HG02981 (cell line): ENCODE measurements at regions not wholly inside any gene's neighbourhood (a gene's known extent, or its start where the extent isn't known, plus 50 kb on each side); places are given as distances from the start of the nearest gene placed in this dataset.

Source experiments
- ATAC-seq: cut with Tn5 transposase; IDR thresholded peaks from one replicate; pipeline ENCODE4 v1.9.1; 2021; ENCODE audit warnings: mild to moderate bottlenecking, moderate library complexity; ENCODE audit not compliant: unreplicated experiment

GRCh38 chr16:64892835-64893785 lies 228.8 kb downstream of the CDH11 start:
- no peak for ATAC-seq

GRCh38 chr16:64889446-64889845 lies 232.4 kb downstream of the CDH11 start:
- no peak for ATAC-seq

GRCh38 chr16:64887651-64888050 lies 234.2 kb downstream of the CDH11 start:
- ATAC-seq = no peak

- ATAC-seq = no peak
Measured at GRCh38 chr16:64882078-64882784, 239.6 kb downstream of the CDH11 start.

GRCh38 chr16:64880994-64881393 lies 240.9 kb downstream of the CDH11 start:
- ATAC-seq = no peak

- ATAC-seq = no peak
Measured at GRCh38 chr16:64880006-64880405, 241.9 kb downstream of the CDH11 start.

- no peak for ATAC-seq
Measured at GRCh38 chr16:64878940-64879339, 242.9 kb downstream of the CDH11 start.

- ATAC-seq = no peak
Measured at GRCh38 chr16:64872101-64872500, 249.8 kb downstream of the CDH11 start.

- ATAC-seq = no peak
Measured at GRCh38 chr16:64870859-64871258, 251.0 kb downstream of the CDH11 start.

- no peak for ATAC-seq
Measured at GRCh38 chr16:64869781-64870180, 252.1 kb downstream of the CDH11 start.

GRCh38 chr16:64866021-64866420 lies 255.8 kb downstream of the CDH11 start:
- ATAC-seq = no peak

- no peak for ATAC-seq
Measured at GRCh38 chr16:64865069-64865696, 256.7 kb downstream of the CDH11 start.

- no peak for ATAC-seq
Measured at GRCh38 chr16:64864232-64864809, 257.5 kb downstream of the CDH11 start.

GRCh38 chr16:64858076-64858475 lies 263.8 kb downstream of the CDH11 start:
- ATAC-seq = no peak

GRCh38 chr16:64857411-64857810 lies 264.5 kb downstream of the CDH11 start:
- no peak for ATAC-seq

- ATAC-seq = no peak
Measured at GRCh38 chr16:64853551-64853950, 268.3 kb downstream of the CDH11 start.

- ATAC-seq = no peak
Measured at GRCh38 chr16:64846966-64847365, 274.9 kb downstream of the CDH11 start.

GRCh38 chr16:64845071-64845470 lies 276.8 kb downstream of the CDH11 start:
- ATAC-seq = no peak

GRCh38 chr16:64841482-64841881 lies 280.4 kb downstream of the CDH11 start:
- no peak for ATAC-seq

GRCh38 chr16:64841071-64841470 lies 280.8 kb downstream of the CDH11 start:
- no peak for ATAC-seq

GRCh38 chr16:64830653-64831052 lies 291.2 kb downstream of the CDH11 start:
- ATAC-seq = no peak
